ENCODE measurements at regions not wholly inside any gene's neighbourhood (a gene's known extent, or its start where the extent isn't known, plus 50 kb on each side); places are given as distances from the start of the nearest gene placed in this dataset.

GRCh38 chr13:109301276-109301675 is 485.1 kb downstream of the IRS2 start:
- no peaks in the 10 kb centered on the region for H3K27me3 ChIP-seq (replicated peaks in 1 of 2; ENCODE audit: control insufficient read depth in 2 of 2, insufficient read depth in 2 of 2, low read length in 1 of 2)
- no TSS peak for BruUV-seq (replicated peaks)
- H4K20me1 ChIP-seq (ENCODE audit: control insufficient read depth, insufficient read depth) = no peaks in the 10 kb centered on the region
- FAIRE-seq (no peak), ATAC-seq (no peak), DNase-seq (ENCODE audit: low read depth, low spot score) (no peak)
- in situ Hi-C loops (cut with MboI) = no loop called here
- no peak overlapping the region for H3K4me2 ChIP-seq (ENCODE audit: control insufficient read depth, insufficient read depth)
- ChIA-PET RAD21 (ENCODE audit: unreplicated experiment) (no interaction called here), SMC1A (ENCODE audit: uncharacterized antibody, unreplicated experiment) (interaction anchor here (1.5 kb wide), 1 partner anchor 17 kb away, joined by 4 read pairs; no protein-coding TSS in a partner anchor), CTCF (interaction anchor here (1.0 kb wide), 1 partner anchor 54 kb away, joined by 3 read pairs; no protein-coding TSS in a partner anchor), POLR2A (no interaction called here)
- H3K9ac ChIP-seq (ENCODE audit: control insufficient read depth, insufficient read depth, low read length) = no peak overlapping the region
- H2AFZ ChIP-seq (ENCODE audit: control insufficient read depth, low read depth, low read length) = no peak overlapping the region
- H3K36me3 ChIP-seq (ENCODE audit: control insufficient read depth in 2 of 2, insufficient read depth in 2 of 2, low read length in 1 of 2) = no peaks in the 10 kb centered on the region
- H3K79me2 ChIP-seq (ENCODE audit: control insufficient read depth, insufficient read depth, low read length) = no peaks in the 10 kb centered on the region
- no peak overlapping the region for H3K4me3 ChIP-seq
- 11% methylated on average over 4 of the region's 4 CpGs for WGBS (ENCODE audit: insufficient coverage, insufficient replicate concordance, low lambda C conversion rate, missing lambda C conversion rate)
- no peak overlapping the region for H3K27ac ChIP-seq (ENCODE audit: control insufficient read depth, insufficient read depth)
- no peaks in the 10 kb centered on the region for H3K9me3 ChIP-seq (replicated peaks; ENCODE audit: control insufficient read depth, insufficient read depth, low read length)
- no peaks in the 10 kb centered on the region for H3K4me1 ChIP-seq (ENCODE audit: control insufficient read depth, insufficient read depth, low read length)
- intact Hi-C loops (cut with micrococcal nuclease; ENCODE audit: unreplicated experiment) = no loop called here
- TF ChIP-seq CUX1 (IDR thresholded peaks at IDR 0.05; ENCODE audit: insufficient replicate concordance, low read depth, low read length) (no peak), MTA3 (IDR thresholded peaks at IDR 0.05; ENCODE audit: borderline replicate concordance, low read length) (no peak), MYC (IDR thresholded peaks at IDR 0.05; ENCODE audit: insufficient read depth, insufficient read length, insufficient replicate concordance, low read length, severe bottlenecking) (no peak), SUPT20H (IDR thresholded peaks at IDR 0.05; ENCODE audit: borderline replicate concordance, control insufficient read depth, low read depth, low read length) (no peak), BCL11A (IDR thresholded peaks at IDR 0.05; ENCODE audit: low read depth, low read length) (no peak), MEF2A (IDR thresholded peaks at IDR 0.05; ENCODE audit: insufficient read depth, low read depth, low read length) (no peak), BACH1 (IDR thresholded peaks at IDR 0.05; ENCODE audit: borderline replicate concordance) (no peak), CREM (IDR thresholded peaks at IDR 0.05; ENCODE audit: low read depth) (no peak), GATAD2B (conservative IDR thresholded peaks at IDR 0.05; ENCODE audit: low read depth) (no peak), ZNF207 (IDR thresholded peaks at IDR 0.05; ENCODE audit: borderline replicate concordance) (no peak), RBBP5 (conservative IDR thresholded peaks at IDR 0.05) (no peak)
- TF ChIP-seq, protein P1, sequence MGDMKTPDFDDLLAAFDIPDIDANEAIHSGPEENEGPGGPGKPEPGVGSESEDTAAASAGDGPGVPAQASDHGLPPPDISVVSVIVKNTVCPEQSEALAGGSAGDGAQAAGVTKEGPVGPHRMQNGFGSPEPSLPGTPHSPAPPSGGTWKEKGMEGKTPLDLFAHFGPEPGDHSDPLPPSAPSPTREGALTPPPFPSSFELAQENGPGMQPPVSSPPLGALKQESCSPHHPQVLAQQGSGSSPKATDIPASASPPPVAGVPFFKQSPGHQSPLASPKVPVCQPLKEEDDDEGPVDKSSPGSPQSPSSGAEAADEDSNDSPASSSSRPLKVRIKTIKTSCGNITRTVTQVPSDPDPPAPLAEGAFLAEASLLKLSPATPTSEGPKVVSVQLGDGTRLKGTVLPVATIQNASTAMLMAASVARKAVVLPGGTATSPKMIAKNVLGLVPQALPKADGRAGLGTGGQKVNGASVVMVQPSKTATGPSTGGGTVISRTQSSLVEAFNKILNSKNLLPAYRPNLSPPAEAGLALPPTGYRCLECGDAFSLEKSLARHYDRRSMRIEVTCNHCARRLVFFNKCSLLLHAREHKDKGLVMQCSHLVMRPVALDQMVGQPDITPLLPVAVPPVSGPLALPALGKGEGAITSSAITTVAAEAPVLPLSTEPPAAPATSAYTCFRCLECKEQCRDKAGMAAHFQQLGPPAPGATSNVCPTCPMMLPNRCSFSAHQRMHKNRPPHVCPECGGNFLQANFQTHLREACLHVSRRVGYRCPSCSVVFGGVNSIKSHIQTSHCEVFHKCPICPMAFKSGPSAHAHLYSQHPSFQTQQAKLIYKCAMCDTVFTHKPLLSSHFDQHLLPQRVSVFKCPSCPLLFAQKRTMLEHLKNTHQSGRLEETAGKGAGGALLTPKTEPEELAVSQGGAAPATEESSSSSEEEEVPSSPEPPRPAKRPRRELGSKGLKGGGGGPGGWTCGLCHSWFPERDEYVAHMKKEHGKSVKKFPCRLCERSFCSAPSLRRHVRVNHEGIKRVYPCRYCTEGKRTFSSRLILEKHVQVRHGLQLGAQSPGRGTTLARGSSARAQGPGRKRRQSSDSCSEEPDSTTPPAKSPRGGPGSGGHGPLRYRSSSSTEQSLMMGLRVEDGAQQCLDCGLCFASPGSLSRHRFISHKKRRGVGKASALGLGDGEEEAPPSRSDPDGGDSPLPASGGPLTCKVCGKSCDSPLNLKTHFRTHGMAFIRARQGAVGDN (IDR thresholded peaks at IDR 0.05) = no peak
- TF ChIP-seq, protein P2, sequence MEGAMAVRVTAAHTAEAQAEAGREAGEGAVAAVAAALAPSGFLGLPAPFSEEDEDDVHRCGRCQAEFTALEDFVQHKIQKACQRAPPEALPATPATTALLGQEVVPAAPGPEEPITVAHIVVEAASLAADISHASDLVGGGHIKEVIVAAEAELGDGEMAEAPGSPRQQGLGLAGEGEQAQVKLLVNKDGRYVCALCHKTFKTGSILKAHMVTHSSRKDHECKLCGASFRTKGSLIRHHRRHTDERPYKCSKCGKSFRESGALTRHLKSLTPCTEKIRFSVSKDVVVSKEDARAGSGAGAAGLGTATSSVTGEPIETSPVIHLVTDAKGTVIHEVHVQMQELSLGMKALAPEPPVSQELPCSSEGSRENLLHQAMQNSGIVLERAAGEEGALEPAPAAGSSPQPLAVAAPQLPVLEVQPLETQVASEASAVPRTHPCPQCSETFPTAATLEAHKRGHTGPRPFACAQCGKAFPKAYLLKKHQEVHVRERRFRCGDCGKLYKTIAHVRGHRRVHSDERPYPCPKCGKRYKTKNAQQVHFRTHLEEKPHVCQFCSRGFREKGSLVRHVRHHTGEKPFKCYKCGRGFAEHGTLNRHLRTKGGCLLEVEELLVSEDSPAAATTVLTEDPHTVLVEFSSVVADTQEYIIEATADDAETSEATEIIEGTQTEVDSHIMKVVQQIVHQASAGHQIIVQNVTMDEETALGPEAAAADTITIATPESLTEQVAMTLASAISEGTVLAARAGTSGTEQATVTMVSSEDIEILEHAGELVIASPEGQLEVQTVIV (IDR thresholded peaks at IDR 0.05; ENCODE audit: borderline replicate concordance, partially characterized antibody) = no peak

Data from GM12878 (cell line).